ENCODE measurements at regions not wholly inside any gene's neighbourhood (a gene's known extent, or its start where the extent isn't known, plus 50 kb on each side); places are given as distances from the start of the nearest gene placed in this dataset.
"Not testable (repeated sequence)": the region's sequence is repeated elsewhere in the genome, so short reads cannot be mapped to it uniquely, and the experiment has no call there.

DNA sequence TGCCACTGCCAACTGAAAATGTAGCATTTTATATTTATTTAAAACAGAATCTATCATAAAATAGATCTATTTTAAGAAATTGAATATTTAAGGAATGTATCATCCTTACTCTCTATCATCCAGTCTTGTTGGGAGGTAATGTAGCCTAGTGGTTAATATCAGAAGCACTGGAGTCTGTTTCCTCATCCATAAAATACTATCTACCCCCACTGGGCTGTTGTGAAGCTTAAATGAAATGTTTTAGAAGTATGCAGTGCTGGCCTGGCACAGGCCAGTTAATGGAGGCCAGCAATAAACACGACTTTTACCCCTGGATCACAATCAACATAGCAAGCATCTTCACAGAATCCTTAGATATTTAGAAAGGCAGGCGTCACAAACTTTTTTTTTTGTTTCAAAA lies 188.0 kb downstream of the CAND1 start:
- DNase-seq = no peak

- no peak for DNase-seq
Observed at GRCh38 chr12:67457778-67458665, 188.9 kb downstream of the CAND1 start.

DNA sequence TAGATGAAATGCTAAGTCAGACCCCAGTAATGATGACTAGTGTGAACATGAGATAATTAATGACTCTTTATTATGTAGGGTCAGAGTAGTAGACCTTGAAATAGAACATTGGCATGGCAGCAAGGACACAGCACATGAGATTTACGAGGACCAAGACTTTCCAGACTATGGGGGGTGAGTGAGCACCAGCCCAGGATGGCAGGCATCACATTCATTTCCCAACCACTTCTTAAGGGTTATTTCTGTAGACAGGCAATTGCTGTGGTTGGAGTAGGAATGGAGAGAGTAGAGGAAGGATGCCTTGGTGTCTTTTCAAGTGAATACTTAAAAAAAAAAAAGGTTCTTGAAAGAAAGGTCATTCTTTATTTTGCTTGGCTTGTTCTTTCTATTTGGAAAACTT lies 189.4 kb upstream of the DYRK2 start:
- no peak for DNase-seq

GRCh38 chr12:67459578-67459977 lies 189.0 kb upstream of the DYRK2 start:
- no peak for DNase-seq

DNA sequence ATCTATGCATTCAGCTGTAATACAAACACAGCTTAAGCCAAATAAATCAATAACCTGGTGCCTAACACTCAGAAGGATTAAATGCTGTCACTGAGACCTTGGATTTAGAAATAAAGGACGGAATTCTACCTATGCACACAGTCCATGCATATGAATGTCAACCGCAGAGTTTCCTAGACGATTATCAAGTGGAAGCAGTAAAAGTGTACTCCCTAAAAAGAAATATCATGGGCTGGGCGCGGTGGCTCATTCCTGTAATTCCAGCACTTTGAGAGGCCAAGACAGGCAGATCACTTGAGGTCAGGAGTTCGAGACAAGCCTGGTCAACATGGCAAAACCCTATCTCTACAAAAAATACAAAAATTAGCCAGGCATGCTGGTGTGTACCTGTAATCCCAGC lies 188.2 kb upstream of the DYRK2 start:
- no peak for DNase-seq

GRCh38 chr12:67468549-67469245 lies 179.8 kb upstream of the DYRK2 start:
- DNase-seq = no peak

DNA sequence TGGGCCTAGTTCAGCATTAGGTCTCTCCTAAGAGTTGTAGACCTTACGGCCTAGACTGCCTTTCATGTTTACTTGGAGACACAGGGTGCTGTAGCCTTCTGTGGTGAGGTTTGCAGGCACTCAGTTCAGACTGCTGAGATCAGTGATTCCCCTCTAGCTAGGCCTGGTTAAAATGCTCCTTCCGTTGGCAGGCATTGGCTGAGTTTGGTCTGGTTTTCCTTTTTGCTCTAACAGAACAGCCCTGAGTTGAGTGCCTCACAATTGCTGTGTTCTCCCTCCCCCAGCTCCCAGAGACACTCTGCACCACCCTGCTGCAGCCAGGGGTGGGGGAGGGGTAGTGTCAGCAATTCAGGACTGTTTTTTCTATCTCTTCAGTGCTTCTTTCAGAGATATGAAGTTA lies 178.9 kb upstream of the DYRK2 start:
- DNase-seq = no peak

DNA sequence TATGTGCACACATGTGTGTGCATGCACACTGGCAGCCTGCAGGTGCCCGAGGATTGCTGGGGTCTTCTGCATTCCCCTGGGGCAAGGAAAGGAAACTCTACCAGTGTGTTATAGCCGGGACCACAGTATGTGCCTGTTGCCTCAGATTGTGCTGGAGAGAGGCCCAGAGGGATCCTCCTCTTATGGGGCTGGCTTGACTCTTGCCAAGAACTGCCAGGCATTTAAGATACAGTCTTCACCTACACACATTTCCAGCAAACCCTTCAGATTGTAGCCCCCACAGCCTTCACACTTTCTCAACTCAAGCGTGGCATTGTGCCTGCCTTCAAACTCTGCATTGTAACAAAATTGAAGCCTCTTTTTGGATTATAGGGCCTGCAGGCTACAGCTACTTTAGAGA lies 176.7 kb upstream of the DYRK2 start:
- no peak for DNase-seq

DNA sequence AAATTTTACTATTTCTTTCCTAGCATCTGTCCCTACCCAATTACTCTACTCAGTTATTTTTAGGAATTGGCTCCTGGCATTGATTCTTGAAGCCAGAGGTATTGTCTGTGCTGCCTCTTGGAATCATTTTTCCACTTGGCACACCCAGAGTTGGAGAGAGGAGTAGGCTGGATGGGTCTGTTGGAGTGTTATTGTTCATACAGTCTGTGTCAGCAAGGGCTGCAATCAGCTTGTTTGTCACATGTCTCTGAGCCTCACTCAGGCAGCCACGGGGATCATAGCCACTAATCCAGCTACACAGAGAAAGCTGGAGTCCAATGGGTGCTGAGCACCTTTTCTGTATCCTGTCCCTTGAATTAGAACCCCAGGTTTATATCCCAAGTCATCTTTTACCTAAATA lies 176.0 kb upstream of the DYRK2 start:
- DNase-seq = no peak

DNA sequence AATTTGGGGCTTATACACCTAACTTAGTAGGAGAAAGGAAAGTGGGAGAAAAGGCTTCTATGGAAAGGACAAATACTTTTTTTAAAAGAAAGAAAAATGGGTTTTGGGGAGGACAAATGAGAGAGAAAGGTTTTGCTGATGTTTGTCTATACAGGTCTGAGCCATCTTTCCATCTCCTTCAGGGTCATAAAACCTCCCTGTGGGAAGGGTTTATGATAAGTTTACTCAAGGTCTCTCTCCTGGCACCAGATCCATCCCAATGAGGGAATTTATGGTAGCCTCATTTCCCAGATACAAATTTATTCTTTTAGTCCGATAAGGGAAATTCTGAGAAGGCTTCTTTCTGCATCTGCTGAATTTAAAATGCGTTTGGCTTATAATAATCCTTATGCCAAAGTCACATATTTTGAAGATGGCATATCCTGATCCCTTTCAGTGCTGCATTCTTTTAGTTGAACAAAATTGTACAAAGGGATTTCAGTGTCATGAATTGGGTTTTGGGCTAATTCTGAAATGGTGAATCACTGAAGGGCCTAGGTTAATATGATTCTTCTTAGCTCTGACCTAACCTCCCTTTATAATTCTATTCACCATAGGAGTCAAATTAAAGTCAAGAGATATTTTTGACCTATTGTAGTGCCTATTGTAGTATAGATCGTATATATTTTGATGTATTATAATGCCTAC lies 173.5 kb upstream of the DYRK2 start:
- no peak for DNase-seq

GRCh38 chr12:67475725-67476124 lies 172.8 kb upstream of the DYRK2 start:
- no peak for DNase-seq

DNA sequence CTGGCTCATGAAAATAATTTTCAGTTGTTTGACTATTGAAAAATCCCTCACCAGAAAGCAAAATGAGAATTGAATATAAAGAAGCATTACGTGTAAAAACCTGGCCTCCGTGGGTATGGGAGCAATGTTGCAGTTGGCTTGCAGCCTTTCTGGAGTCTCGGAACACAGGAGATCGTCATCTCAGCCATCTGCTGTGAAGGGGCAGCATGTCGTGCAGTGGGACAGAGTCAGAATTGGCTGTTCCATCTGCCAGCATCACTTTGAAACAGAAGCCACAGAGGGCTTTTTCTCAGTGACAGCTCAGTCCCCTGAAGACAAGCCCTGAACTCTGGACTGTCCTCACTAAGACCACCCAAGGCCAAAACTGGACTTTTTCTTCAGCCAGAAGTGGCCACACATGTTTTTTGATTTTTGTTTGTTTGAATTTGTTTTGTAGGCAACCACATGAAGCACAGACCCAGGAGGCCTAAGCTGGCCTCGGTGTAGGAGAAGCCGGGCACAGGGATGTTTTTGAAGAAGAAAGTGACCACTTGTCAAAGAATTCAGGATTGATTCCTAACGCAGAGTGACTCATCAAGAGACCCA lies 170.8 kb upstream of the DYRK2 start:
- DNase-seq = no peak

GRCh38 chr12:67482751-67483661 lies 165.5 kb upstream of the DYRK2 start:
- peak; percentile 21 for DNase-seq

DNA sequence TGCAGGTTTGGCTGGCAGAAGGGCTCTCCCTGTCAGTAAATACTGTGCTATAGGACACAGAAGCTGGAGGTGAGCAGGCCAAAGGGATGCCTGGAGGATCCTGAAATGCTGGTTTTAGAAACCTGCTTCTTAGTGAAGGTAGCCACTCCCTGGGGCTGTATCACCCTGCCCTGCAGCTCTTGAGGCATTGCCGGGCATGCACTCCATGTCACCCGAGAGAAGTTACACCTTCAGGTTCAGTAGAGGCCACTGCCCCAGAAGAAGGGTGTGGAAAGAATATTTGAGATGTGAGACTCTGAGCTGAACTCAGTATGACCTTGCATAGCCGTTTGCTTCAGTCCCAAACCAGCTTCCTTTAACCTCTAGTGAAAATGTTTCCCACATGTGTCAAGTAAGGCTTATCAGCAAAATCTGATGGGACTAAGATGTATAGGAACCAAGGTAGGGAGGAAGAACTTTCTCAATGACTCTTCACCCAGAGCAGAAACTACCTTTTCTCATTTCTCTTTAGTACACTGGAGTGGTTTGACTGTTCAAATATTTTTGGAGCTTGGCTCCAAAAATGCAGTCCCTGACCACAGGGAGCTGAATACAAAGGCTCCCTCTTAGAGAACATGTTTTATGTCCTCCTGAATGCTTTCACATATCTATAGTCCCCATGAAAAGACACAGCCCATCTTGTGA lies 164.5 kb upstream of the DYRK2 start:
- DNase-seq = no peak

DNA sequence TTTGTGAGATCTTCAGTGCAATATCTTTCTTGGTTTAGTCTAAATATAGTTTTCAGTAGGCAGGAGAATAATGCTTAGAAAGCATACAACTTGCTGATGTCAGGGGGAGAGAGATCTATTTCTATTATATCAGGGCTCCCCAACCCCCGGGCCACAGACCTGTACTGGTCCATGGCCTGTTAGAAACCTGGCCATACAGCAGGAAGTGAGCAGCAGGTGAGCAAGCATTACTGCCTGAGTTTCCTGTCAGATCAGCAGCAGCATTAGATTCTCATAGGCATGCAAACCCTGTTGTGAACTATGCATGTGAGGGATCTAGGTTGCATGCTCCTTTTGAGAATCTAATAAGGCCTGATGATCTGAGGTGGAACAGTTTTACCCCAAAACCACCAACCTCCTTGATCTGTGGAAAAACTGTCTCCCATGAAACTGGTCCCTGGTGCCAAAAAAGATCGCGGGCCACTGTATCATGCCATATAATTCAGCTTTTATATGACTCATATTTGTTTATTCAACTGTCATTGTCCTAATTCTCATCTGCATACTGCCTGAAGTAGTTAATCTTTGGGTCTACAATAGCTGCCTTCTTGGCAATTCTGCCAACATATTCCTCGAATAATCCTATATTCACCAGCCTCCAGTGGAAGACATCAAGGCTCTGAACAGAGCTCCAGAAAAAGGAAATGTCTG lies 163.6 kb upstream of the DYRK2 start:
- DNase-seq = no peak

DNA sequence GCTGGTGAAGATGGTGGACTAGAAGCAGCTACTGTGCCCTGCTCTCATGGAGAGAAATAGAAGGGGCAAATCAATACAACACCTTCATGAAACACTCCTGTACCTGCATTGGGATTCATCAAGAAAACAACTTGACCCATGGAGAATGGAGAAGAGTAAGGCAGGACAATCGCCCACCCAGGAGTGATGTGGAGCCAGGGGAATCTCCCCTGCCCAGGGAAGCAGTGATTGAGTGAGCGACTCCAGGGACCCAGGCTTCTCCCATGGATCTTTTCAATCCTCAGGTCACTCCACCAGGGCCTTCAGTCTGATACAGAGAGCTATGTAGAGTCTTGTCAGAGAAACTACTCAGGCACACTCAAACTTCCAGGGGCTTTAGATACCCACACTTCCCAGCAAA lies 161.9 kb upstream of the DYRK2 start:
- no peak for DNase-seq

DNA sequence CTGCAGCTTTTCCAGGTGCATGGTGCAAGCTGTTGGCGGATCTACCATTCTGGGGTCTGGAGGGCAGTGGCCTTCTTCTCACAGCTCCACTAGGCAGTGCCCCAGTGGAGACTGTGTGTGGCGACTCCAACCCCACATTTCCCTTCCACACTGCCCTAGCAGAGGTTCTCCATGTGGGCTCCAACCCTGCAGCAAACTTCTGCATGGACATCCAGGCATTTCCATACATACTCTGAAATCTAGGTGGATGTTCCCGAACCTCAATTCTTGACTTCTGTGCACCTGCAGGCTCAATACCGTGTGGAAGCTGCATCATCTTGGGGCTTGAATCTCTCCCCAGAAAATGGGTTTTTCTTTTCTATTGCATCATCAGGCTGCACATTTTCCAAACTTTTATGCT lies 160.2 kb upstream of the DYRK2 start:
- DNase-seq = not testable (repeated sequence)

GRCh38 chr12:67489007-67489406 lies 159.5 kb upstream of the DYRK2 start:
- no peak for DNase-seq

DNA sequence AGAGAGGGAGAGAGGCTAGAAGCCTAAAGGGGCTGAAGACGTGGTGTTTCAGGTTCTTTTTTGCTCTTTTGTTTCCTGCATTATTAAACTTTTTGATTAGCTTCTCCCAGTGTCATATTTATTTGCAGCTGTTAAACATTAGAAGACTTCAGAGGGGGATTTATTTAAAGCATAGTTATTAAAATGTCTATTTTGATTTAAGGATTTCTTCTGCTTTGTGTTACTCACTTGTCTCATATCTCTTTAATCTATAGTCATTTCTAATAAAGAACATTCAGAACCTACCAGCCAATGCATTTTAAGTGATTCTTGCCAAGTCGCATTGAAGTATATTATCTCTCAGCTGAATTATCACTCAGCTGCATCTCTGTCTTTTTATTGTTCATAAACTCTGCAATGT lies 152.0 kb upstream of the DYRK2 start:
- no peak for DNase-seq

- no peak for DNase-seq
Observed at GRCh38 chr12:67498991-67499390, 149.6 kb upstream of the DYRK2 start.

GRCh38 chr12:67501362-67501761 lies 147.2 kb upstream of the DYRK2 start:
- no peak for DNase-seq
